ENCODE measurements at regions not wholly inside any gene's neighbourhood (a gene's known extent, or its start where the extent isn't known, plus 50 kb on each side); places are given as distances from the start of the nearest gene placed in this dataset.

- DNase-seq (ENCODE audit: extremely low spot score in 2 of 2), result no peak
- H3K27ac ChIP-seq, result no peak overlapping the region
- no peak overlapping the region for H3K4me3 ChIP-seq
- H3K4me1 ChIP-seq, result no peaks in the 10 kb centered on the region
- intact Hi-C loops (cut with DNase I), result no loop called here
- no peaks in the 10 kb centered on the region for H3K36me3 ChIP-seq
- no peaks in the 10 kb centered on the region for H3K27me3 ChIP-seq
- no peaks in the 10 kb centered on the region for H3K9me3 ChIP-seq
- no peak for TF ChIP-seq POLR2AphosphoS5 (IDR thresholded peaks at IDR 0.05; ENCODE audit: insufficient read depth in 1 of 2, low read depth in 1 of 2)
- no peak for TF ChIP-seq CTCF (IDR thresholded peaks at IDR 0.05)
- TF ChIP-seq POLR2A (IDR thresholded peaks at IDR 0.05), result no peak
Observed at GRCh38 chr18:71666481-71666880, 877.7 kb downstream of the CBLN2 start.

- no peak overlapping the region for H3K4me3 ChIP-seq
- no peaks in the 10 kb centered on the region for H3K27me3 ChIP-seq
- DNase-seq (ENCODE audit: extremely low spot score in 2 of 2), result no peak
- intact Hi-C loops (cut with DNase I), result no loop called here
- no peaks in the 10 kb centered on the region for H3K9me3 ChIP-seq
- H3K36me3 ChIP-seq, result no peaks in the 10 kb centered on the region
- no peaks in the 10 kb centered on the region for H3K4me1 ChIP-seq
- H3K27ac ChIP-seq, result no peak overlapping the region
- TF ChIP-seq POLR2A (IDR thresholded peaks at IDR 0.05), result no peak
- TF ChIP-seq CTCF (IDR thresholded peaks at IDR 0.05), result no peak
- TF ChIP-seq POLR2AphosphoS5 (IDR thresholded peaks at IDR 0.05; ENCODE audit: insufficient read depth in 1 of 2, low read depth in 1 of 2), result no peak
Observed at GRCh38 chr18:71665131-71665530, 879.0 kb downstream of the CBLN2 start.

- no peaks in the 10 kb centered on the region for H3K9me3 ChIP-seq
- intact Hi-C loops (cut with DNase I), result loop anchor here (5.0 kb wide), 1 partner anchor 1827 kb away; no protein-coding TSS in a partner anchor
- H3K4me3 ChIP-seq, result no peak overlapping the region
- no peaks in the 10 kb centered on the region for H3K27me3 ChIP-seq
- no peaks in the 10 kb centered on the region for H3K36me3 ChIP-seq
- no peak for DNase-seq (ENCODE audit: extremely low spot score in 2 of 2)
- H3K27ac ChIP-seq, result no peak overlapping the region
- TF ChIP-seq CTCF (IDR thresholded peaks at IDR 0.05) (no peak), POLR2A (IDR thresholded peaks at IDR 0.05) (no peak), POLR2AphosphoS5 (IDR thresholded peaks at IDR 0.05; ENCODE audit: insufficient read depth in 1 of 2, low read depth in 1 of 2) (no peak)
- no peaks in the 10 kb centered on the region for H3K4me1 ChIP-seq
Observed at GRCh38 chr18:71643822-71644221, 900.3 kb downstream of the CBLN2 start.

DNA sequence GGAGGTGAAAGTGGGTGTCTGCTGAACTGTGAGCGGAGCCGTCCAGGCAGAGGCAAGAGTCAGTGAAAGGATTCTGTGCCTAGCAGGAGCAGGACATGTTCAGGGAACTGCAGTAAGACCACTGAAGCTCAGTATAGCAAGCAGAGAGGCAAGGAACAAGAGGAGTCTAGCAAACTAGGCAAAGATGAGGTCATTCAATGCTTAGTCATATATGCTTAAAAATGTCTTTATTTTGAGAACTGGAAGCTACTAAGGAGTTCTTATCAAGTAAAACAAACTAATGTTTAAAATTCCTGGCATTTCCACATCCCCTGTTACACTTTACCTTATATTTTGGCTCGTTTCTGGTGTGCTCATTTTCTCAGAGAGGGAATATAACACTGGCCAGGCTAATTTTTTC, 913.4 kb downstream of the CBLN2 start:
- no peak for DNase-seq (ENCODE audit: extremely low spot score in 2 of 2)
- Histone ChIP-seq H3K36me3 (no peaks in the 10 kb centered on the region), H3K4me1 (no peaks in the 10 kb centered on the region), H3K9me3 (no peaks in the 10 kb centered on the region), H3K27me3 (no peaks in the 10 kb centered on the region), H3K4me3 (no peak overlapping the region), H3K27ac (no peak overlapping the region)
- TF ChIP-seq POLR2AphosphoS5 (IDR thresholded peaks at IDR 0.05; ENCODE audit: insufficient read depth in 1 of 2, low read depth in 1 of 2) (no peak), CTCF (IDR thresholded peaks at IDR 0.05) (no peak), POLR2A (IDR thresholded peaks at IDR 0.05) (no peak)
- intact Hi-C loops (cut with DNase I), result no loop called here

GRCh38 chr18:71625556-71626090, 918.5 kb downstream of the CBLN2 start:
- Histone ChIP-seq H3K27me3 (no peaks in the 10 kb centered on the region), H3K27ac (no peak overlapping the region), H3K4me3 (no peak overlapping the region), H3K36me3 (no peaks in the 10 kb centered on the region), H3K9me3 (no peaks in the 10 kb centered on the region), H3K4me1 (no peaks in the 10 kb centered on the region)
- intact Hi-C loops (cut with DNase I), result no loop called here
- no peak for DNase-seq (ENCODE audit: extremely low spot score in 2 of 2)
- TF ChIP-seq POLR2A (IDR thresholded peaks at IDR 0.05), result no peak
